Memory B cell (primary cell): ENCODE measurements at regions not wholly inside any gene's neighbourhood (a gene's known extent, or its start where the extent isn't known, plus 50 kb on each side); places are given as distances from the start of the nearest gene placed in this dataset.

Experiments
- ATAC-seq: fragments of 150-1000 bp; cut with Tn5 transposase; 2 replicates; pipeline ENCODE4 v1.10.0; 2021; ENCODE audit warnings: low read depth, mild to moderate bottlenecking, moderate library complexity
- DNase-seq, 2 donors: peaks; one replicate each; pipeline ENCODE4 v3.0.0; 2022; ENCODE audit warnings: low spot score in 2 of 2
- H3K27ac Mint-ChIP-seq: one replicate; pipeline ENCODE4 v1.8.0; 2022; ENCODE audit warnings: mild to moderate bottlenecking, moderate library complexity, mixed read lengths
- H3K27me3 Mint-ChIP-seq: one replicate; pipeline ENCODE4 v1.8.0; 2022; ENCODE audit warnings: mixed read lengths
- H3K36me3 Mint-ChIP-seq: one replicate; pipeline ENCODE4 v1.8.0; 2022; ENCODE audit warnings: mild to moderate bottlenecking, mixed read lengths
- H3K4me1 Mint-ChIP-seq: one replicate; pipeline ENCODE4 v1.8.0; 2022; ENCODE audit warnings: mixed read lengths
- H3K4me3 Mint-ChIP-seq: one replicate; pipeline ENCODE4 v1.8.0; 2022; ENCODE audit warnings: mild to moderate bottlenecking, moderate library complexity, mixed read lengths
- H3K9me3 Mint-ChIP-seq: one replicate; pipeline ENCODE4 v1.8.0; 2022; ENCODE audit warnings: mixed read lengths

GRCh38 chr7:136247211-136247610 lies 270.1 kb upstream of the MTPN start:
- Mint-ChIP-seq H3K9me3 (no peaks in the 10 kb centered on the region), H3K27ac (no peak overlapping the region), H3K4me1 (no peaks in the 10 kb centered on the region), H3K36me3 (peaks cover 2% of the 10 kb centered on the region), H3K4me3 (no peak overlapping the region), H3K27me3 (no peaks in the 10 kb centered on the region)
- ATAC-seq (no peak), DNase-seq (no peak)

DNA sequence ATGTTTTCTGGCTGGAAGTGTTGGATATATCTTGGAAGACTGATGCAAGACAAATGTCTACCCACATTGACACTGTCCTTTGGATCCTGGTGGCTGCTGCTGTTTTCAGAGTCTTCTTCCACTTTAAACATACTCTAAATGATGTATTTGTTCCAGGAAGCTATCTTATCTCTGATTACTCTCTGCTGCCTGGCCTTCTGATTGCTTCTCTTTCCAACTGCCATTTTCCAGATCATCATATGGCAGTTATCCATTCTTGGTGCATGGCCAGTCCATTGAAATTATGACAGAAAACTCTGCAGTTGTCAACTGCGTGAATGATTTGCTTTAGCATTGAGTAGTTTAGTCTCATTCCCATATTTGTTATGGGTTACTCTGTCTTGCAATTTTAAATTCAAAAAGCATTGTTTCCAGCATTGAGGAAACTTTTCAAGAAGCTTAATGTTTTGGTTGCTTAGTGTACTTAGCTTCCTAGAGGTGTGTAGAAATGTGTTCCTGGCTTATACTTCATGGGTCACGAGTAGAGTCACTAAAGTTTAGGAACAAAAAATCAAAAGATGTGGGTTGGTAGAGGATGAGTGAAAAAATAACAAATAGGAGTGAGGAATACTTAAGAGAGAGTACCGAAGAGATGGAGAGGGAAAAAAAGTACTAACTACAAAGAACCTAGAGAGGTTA lies 268.3 kb upstream of the MTPN start:
- Mint-ChIP-seq H3K9me3 (no peaks in the 10 kb centered on the region), H3K27me3 (no peaks in the 10 kb centered on the region), H3K27ac (no peak overlapping the region), H3K4me1 (no peaks in the 10 kb centered on the region), H3K4me3 (no peak overlapping the region), H3K36me3 (peaks cover 2% of the 10 kb centered on the region)
- ATAC-seq (no peak), DNase-seq (no peak)

GRCh38 chr7:136234040-136234439 lies 256.9 kb upstream of the MTPN start:
- Mint-ChIP-seq H3K36me3 (peaks cover 10% of the 10 kb centered on the region), H3K9me3 (peaks cover 26% of the 10 kb centered on the region), H3K4me3 (no peak overlapping the region), H3K27me3 (no peaks in the 10 kb centered on the region), H3K27ac (no peak overlapping the region), H3K4me1 (no peaks in the 10 kb centered on the region)
- DNase-seq = no peak
- ATAC-seq = no peak

DNA sequence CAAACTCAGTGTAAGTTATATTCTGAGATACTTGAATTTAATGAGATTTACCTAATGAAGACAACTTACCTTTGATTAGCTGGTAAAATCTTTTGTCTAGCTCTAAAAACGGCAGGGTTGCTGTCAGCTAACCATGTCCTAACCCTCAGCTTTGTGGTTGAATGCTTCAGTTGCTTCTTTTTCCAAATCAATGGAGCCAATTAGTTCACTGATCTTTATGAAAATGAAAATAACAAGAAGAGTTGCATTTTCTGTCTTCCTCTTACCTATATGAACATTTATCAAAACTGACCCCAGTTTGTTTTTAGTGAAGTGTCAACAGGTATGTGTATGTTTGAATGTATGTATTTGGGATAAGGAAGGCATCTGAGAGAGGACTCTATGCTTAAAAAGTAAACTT lies 253.1 kb upstream of the MTPN start:
- H3K27me3 Mint-ChIP-seq = no peaks in the 10 kb centered on the region

GRCh38 chr7:136229790-136230189 lies 252.6 kb upstream of the MTPN start:
- no peak overlapping the region for H3K4me3 Mint-ChIP-seq
- no peaks in the 10 kb centered on the region for H3K4me1 Mint-ChIP-seq
- peaks cover 19% of the 10 kb centered on the region for H3K9me3 Mint-ChIP-seq
- ATAC-seq (no peak), DNase-seq (no peak)
- H3K27me3 Mint-ChIP-seq = no peaks in the 10 kb centered on the region
- H3K27ac Mint-ChIP-seq = no peak overlapping the region
- peaks cover 5% of the 10 kb centered on the region for H3K36me3 Mint-ChIP-seq

More for the DNA sequence above, 253.1 kb upstream of the MTPN start:
- peaks cover 7% of the 10 kb centered on the region for H3K36me3 Mint-ChIP-seq
- H3K27ac Mint-ChIP-seq = no peak overlapping the region
- DNase-seq = no peak
- no peak for ATAC-seq
- H3K4me1 Mint-ChIP-seq = no peaks in the 10 kb centered on the region
- peaks cover 22% of the 10 kb centered on the region for H3K9me3 Mint-ChIP-seq
- H3K4me3 Mint-ChIP-seq = no peak overlapping the region

DNA sequence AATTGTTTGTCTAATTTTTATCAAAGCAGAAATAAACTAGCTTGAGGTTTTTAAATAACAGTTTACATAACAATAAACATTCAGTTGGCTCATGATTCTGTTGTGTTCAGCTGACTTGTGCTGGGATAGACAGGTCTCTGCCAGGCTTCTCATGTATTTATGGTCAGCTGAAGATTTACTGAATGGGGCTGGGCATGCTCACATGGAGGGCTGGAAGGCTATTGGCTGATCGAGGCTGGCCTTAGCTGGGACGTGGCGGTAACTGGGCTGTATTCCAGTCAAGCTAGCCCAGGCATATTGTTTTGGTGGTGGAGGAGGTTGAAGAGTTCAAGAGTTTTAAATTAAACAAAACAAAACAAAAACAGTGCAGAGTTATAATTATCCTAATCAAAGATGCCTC lies 251.0 kb upstream of the MTPN start:
- Mint-ChIP-seq H3K9me3 (peaks cover 17% of the 10 kb centered on the region), H3K27me3 (no peaks in the 10 kb centered on the region), H3K36me3 (peaks cover 5% of the 10 kb centered on the region), H3K4me3 (no peak overlapping the region), H3K4me1 (no peaks in the 10 kb centered on the region), H3K27ac (no peak overlapping the region)
- ATAC-seq = no peak
- no peak for DNase-seq

DNA sequence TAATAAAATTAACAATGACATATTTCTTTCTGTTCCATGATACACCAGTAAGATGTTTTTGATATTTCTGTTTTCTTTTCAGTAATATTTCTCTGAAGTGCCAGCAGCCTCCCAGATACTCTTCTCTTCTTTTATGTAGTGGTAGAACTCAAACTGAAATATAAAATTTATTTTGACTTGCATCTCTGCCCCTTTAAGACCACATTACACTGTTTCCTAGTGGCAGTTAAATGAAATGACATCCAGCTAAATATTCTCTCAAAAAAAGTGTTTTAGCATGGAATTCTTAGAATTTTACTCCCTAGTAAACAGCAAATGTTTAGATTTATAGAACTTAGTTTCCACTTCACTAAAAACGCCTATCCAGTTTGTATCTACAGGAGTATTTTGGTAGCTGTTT lies 237.2 kb upstream of the MTPN start:
- ATAC-seq = no peak
- H3K4me1 Mint-ChIP-seq = no peaks in the 10 kb centered on the region
- H3K27ac Mint-ChIP-seq = no peak overlapping the region
- H3K36me3 Mint-ChIP-seq = peaks cover 4% of the 10 kb centered on the region
- peaks cover 2% of the 10 kb centered on the region for H3K9me3 Mint-ChIP-seq
- H3K27me3 Mint-ChIP-seq = no peaks in the 10 kb centered on the region
- no peak for DNase-seq
- H3K4me3 Mint-ChIP-seq = no peak overlapping the region

DNA sequence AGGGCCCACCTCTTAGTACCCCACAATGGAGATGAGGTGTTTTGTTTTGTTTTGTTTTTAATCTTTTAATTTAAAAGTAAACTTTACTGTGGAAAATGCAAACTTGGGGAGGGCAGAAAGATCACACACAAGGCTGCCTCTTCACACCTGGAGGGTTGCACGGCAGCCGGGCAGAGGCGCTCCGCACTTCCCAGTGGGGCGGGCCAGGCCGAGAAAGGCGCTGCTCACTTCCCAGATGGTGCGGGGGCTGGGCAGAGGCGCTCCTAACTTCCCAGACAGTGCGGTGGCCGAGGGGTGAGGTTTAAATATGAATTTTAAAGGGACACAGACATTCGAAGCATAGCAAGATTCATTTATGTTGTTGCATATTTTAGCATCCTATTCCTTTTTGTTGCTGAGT lies 235.9 kb upstream of the MTPN start:
- peaks cover 9% of the 10 kb centered on the region for H3K36me3 Mint-ChIP-seq
- H3K27ac Mint-ChIP-seq = no peak overlapping the region
- ATAC-seq = no peak
- H3K27me3 Mint-ChIP-seq = no peaks in the 10 kb centered on the region
- DNase-seq = no peak
- H3K9me3 Mint-ChIP-seq = peaks cover 2% of the 10 kb centered on the region
- no peaks in the 10 kb centered on the region for H3K4me1 Mint-ChIP-seq
- no peak overlapping the region for H3K4me3 Mint-ChIP-seq

DNA sequence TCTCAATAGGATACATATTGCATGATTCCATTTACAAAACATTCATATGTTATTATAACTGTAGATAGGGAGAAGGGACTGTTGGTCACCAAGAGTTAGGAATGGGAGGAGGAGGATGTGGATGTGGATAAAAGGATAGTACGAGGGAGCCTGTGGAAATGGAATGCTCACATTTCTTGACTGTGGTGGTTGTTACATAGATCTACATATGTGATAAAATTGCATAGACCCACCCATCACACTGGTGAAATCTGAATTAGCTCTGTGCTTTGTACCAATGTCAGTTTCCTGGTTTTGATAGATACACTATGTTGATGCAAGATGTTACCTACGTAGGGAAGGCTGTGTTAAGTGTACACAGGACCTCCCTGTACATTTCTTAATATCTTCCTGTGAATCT lies 233.5 kb upstream of the MTPN start:
- Mint-ChIP-seq H3K36me3 (peaks cover 8% of the 10 kb centered on the region), H3K4me3 (no peak overlapping the region), H3K4me1 (no peaks in the 10 kb centered on the region), H3K27me3 (no peaks in the 10 kb centered on the region), H3K27ac (no peak overlapping the region), H3K9me3 (peaks cover under 1% of the 10 kb centered on the region)
- DNase-seq (no peak), ATAC-seq (no peak)

- Mint-ChIP-seq H3K27ac (no peak overlapping the region), H3K4me3 (no peak overlapping the region), H3K4me1 (no peaks in the 10 kb centered on the region), H3K9me3 (no peaks in the 10 kb centered on the region), H3K27me3 (no peaks in the 10 kb centered on the region), H3K36me3 (peaks cover 7% of the 10 kb centered on the region)
- ATAC-seq (no peak), DNase-seq (no peak)
These were observed 232.9 kb upstream of the MTPN start for GRCh38 chr7:136210079-136210478.

GRCh38 chr7:136205956-136206355 lies 228.8 kb upstream of the MTPN start:
- no peaks in the 10 kb centered on the region for H3K9me3 Mint-ChIP-seq

DNA sequence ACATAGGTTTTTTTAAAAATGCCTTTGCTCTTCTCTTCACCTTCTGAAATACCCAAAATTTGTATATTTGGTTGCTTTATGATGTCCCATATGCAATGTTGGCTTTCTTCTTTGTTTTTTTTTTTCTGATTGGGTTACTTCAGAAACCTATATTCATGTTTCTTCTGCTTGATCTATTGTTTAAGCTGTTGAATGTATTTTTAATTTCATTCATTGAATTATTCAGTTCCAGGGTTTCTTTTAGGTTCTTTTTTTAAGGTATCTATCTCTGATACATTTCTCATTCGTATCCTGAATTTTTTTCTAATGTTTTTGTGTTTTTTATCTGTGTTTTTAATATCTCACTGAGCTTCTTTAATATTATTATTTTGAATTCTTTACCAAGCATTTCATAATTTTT lies 221.0 kb upstream of the MTPN start:
- H3K9me3 Mint-ChIP-seq = peaks cover 31% of the 10 kb centered on the region
- H3K4me1 Mint-ChIP-seq = peaks cover 5% of the 10 kb centered on the region
- DNase-seq (no peak), ATAC-seq (no peak)
- peaks cover 26% of the 10 kb centered on the region for H3K36me3 Mint-ChIP-seq
- no peak overlapping the region for H3K4me3 Mint-ChIP-seq
- no peaks in the 10 kb centered on the region for H3K27me3 Mint-ChIP-seq
- no peak overlapping the region for H3K27ac Mint-ChIP-seq

More at GRCh38 chr7:136205956-136206355, 228.8 kb upstream of the MTPN start:
- H3K4me1 Mint-ChIP-seq = no peaks in the 10 kb centered on the region
- peaks cover 7% of the 10 kb centered on the region for H3K36me3 Mint-ChIP-seq
- H3K4me3 Mint-ChIP-seq = no peak overlapping the region
- no peak overlapping the region for H3K27ac Mint-ChIP-seq
- no peak for ATAC-seq
- no peaks in the 10 kb centered on the region for H3K27me3 Mint-ChIP-seq
- DNase-seq = no peak

DNA sequence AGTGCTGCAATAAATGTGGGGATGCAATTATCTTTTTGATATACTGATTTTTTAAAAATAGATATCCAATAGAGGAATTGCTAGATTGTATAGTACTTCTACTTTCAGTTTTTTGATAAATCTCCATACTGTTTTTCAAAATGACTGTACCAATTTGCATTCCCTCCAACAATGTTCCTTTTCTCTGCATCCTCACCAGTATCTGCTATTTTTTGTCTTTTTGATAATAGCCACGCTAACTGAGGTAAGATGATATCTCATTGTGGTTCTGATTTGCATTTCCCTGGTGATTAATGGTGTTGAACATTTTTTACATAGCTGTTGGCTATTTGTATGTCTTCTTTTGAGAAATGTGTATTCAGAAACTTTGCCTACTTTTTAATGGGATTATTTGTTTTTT lies 217.7 kb upstream of the MTPN start:
- H3K27ac Mint-ChIP-seq = no peak overlapping the region
- DNase-seq (no peak), ATAC-seq (no peak)
- H3K9me3 Mint-ChIP-seq = peaks cover 31% of the 10 kb centered on the region
- H3K4me1 Mint-ChIP-seq = peaks cover 5% of the 10 kb centered on the region
- no peak overlapping the region for H3K4me3 Mint-ChIP-seq
- H3K27me3 Mint-ChIP-seq = no peaks in the 10 kb centered on the region
- peaks cover 26% of the 10 kb centered on the region for H3K36me3 Mint-ChIP-seq

DNA sequence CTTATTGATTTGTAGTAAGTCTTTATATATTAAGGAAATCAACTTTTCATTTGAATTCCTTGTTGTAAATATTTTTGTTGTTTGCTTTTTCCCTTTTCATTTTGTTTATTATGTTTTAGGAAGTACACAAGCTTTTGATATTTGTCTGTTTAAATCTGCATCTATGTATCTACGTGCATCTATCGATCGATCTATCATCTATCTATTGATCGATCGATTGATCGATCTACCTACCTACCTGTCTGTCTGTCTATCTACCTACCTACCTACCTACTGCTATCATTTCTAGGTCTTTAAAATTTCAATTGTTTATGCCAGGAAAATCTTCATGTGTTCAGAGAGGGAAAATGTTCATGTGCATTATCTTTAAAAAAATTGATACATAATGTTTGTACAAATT lies 216.8 kb upstream of the MTPN start:
- ATAC-seq = no peak
- H3K27me3 Mint-ChIP-seq = no peaks in the 10 kb centered on the region
- H3K4me3 Mint-ChIP-seq = no peak overlapping the region
- DNase-seq = no peak
- H3K27ac Mint-ChIP-seq = no peak overlapping the region
- peaks cover 23% of the 10 kb centered on the region for H3K36me3 Mint-ChIP-seq
- peaks cover 28% of the 10 kb centered on the region for H3K9me3 Mint-ChIP-seq
- peaks cover 3% of the 10 kb centered on the region for H3K4me1 Mint-ChIP-seq

DNA sequence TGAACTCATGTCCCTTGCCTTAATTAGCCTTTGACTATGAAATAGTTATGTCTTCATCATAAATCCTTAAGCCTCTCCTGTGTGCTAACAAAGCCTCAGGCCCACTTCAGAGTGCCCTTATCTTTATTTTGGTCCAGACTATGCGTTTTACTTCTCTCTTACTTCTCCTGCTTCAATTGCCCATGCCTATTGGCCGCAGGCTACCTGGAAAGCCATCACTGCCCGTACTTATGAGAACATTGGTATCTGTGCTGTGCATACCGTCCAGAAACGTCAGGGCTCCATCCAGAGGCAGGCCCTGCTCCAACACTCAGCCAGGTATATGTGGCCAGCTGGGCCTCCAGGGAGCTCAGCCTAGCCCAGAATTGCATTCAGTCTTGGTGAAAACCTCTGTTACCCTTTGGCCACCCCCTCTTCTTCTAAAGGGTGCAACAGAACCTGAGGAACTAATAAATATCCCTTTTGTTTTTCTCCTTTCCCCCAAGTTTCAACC lies 212.4 kb upstream of the MTPN start:
- H3K27ac Mint-ChIP-seq = no peak overlapping the region
- no peaks in the 10 kb centered on the region for H3K4me1 Mint-ChIP-seq
- ATAC-seq = no peak
- peaks cover 8% of the 10 kb centered on the region for H3K9me3 Mint-ChIP-seq
- peaks cover 8% of the 10 kb centered on the region for H3K36me3 Mint-ChIP-seq
- no peak for DNase-seq
- H3K4me3 Mint-ChIP-seq = no peak overlapping the region
- H3K27me3 Mint-ChIP-seq = no peaks in the 10 kb centered on the region
